A549 (cell line): ENCODE measurements at regions not wholly inside any gene's neighbourhood (a gene's known extent, or its start where the extent isn't known, plus 50 kb on each side); places are given as distances from the start of the nearest gene placed in this dataset.

ENCODE experiments used
- ATAC-seq, 2 experiments: fragments of 200-7000 bp in 1 of 2; fragments of >200 bp in 1 of 2; cut with Nextera tagmentation in 1 of 2; cut with Tn5 transposase in 1 of 2; 3 replicates each; pipeline versions ENCODE4 v1.8.0 to v1.9.1; 2018 to 2020; ENCODE audit warnings: mild to moderate bottlenecking in 1 of 2, moderate library complexity in 1 of 2
- CTCF ChIA-PET: fragments of 300-600 bp; sonication (Branson Sonifier 250); formaldehyde crosslinking; extraction: SDS; loops from one replicate; lab custom pipeline; 2021; ENCODE audit warnings: antibody characterized with exemption, inconsistent platforms; lab: Yijun Ruan, JAX
- POLR2A ChIA-PET: fragments of 350-600 bp; formaldehyde crosslinking; extraction: SDS; loops from one replicate; lab custom pipeline; 2021; ENCODE audit warnings: antibody characterized with exemption, inconsistent platforms; lab: Yijun Ruan, JAX
- DNase-seq, 2 experiments: peaks; one replicate each; pipeline versions ENCODE4 v3.0.0 to v3.0.0-alpha.2; 2011 to 2016; ENCODE audit warnings: low read depth in 1 of 2, low spot score in 1 of 2
- FAIRE-seq: peaks from 2 replicates; lab custom pipeline; 2011; peaks lifted over from hg19 to GRCh38; lab: Jason Lieb, UNC
- H3K27ac ChIP-seq, 2 experiments: fragments of >200 bp; sonication (Bioruptor Twin); formaldehyde crosslinking; 3 replicates each; pipeline ENCODE4 v1.5.1; 2016 to 2017
- H3K4me1 ChIP-seq: fragments of >200 bp; sonication (Bioruptor Twin); formaldehyde crosslinking; 3 replicates; pipeline ENCODE4 v1.6.1; 2016
- H3K4me2 ChIP-seq: fragments of >200 bp; sonication (Bioruptor Twin); formaldehyde crosslinking; 3 replicates; pipeline ENCODE4 v1.6.1; 2016
- H3K4me3 ChIP-seq: fragments of >200 bp; sonication (Bioruptor Twin); formaldehyde crosslinking; 3 replicates; pipeline ENCODE4 v1.5.1; 2016
- H3K9me3 ChIP-seq: fragments of >200 bp; sonication (Bioruptor Twin); formaldehyde crosslinking; 3 replicates; pipeline ENCODE4 v1.6.1; 2016
- BHLHE40 ChIP-seq: IDR thresholded peaks from 2 replicates; pipeline ENCODE4 v1.6.1; 2012; ENCODE audit warnings: low read depth, low read length, inconsistent platforms
- CBX2 ChIP-seq: fragments of 200-600 bp; sonication (generic); IDR thresholded peaks from 2 replicates; pipeline ENCODE4 v1.6.1; 2016; ENCODE audit warnings: low read depth, mild to moderate bottlenecking, borderline replicate concordance
- CHD2 ChIP-seq: fragments of 150-350 bp; IDR thresholded peaks from 2 replicates; pipeline ENCODE4 v1.6.1; 2014; ENCODE audit warnings: low read length; ENCODE audit not compliant: partially characterized antibody
- CHD4 ChIP-seq: fragments of 200-600 bp; sonication (generic); IDR thresholded peaks from 2 replicates; pipeline ENCODE4 v1.6.1; 2016; ENCODE audit warnings: antibody characterized with exemption, mild to moderate bottlenecking, borderline replicate concordance
- EHF ChIP-seq: fragments of 250-450 bp; sonication (Bioruptor Pico); IDR thresholded peaks from 2 replicates; pipeline ENCODE4 v1.5.0; 2020; ENCODE audit warnings: mild to moderate bottlenecking
- FOSB ChIP-seq: fragments of 250-450 bp; sonication (Bioruptor Pico); IDR thresholded peaks from 2 replicates; pipeline ENCODE4 v1.5.0; 2020; ENCODE audit warnings: mild to moderate bottlenecking, moderate library complexity
- FOSL2 ChIP-seq, 2 experiments: fragments of 450-650 bp in 1 of 2; fragments of >200 bp in 1 of 2; sonication (Bioruptor Twin) in 1 of 2; formaldehyde crosslinking; IDR thresholded peaks; 2 replicates each; pipeline versions ENCODE4 v1.5.0 to v1.6.1; 2016 to 2020; ENCODE audit warnings: mild to moderate bottlenecking in 1 of 2, moderate library complexity in 1 of 2
- HDAC2 ChIP-seq: fragments of 200-600 bp; sonication (generic); IDR thresholded peaks from 2 replicates; pipeline ENCODE4 v1.6.1; 2016
- HOXA7 ChIP-seq: fragments of 250-450 bp; sonication (Bioruptor Pico); IDR thresholded peaks from 2 replicates; pipeline ENCODE4 v1.5.0; 2020; ENCODE audit warnings: mild to moderate bottlenecking, moderate library complexity
- JUNB ChIP-seq: fragments of >200 bp; sonication (Bioruptor Twin); formaldehyde crosslinking; IDR thresholded peaks from 2 replicates; pipeline ENCODE4 v1.6.1; 2016
- KDM5A ChIP-seq: fragments of 200-600 bp; sonication (generic); IDR thresholded peaks from 2 replicates; pipeline ENCODE4 v1.6.1; 2016; ENCODE audit warnings: antibody characterized with exemption, mild to moderate bottlenecking
- MYC ChIP-seq: IDR thresholded peaks from 2 replicates; pipeline ENCODE4 v1.6.1; 2012; ENCODE audit warnings: mild to moderate bottlenecking, inconsistent platforms, low read length, improper control_type of control experiment, borderline replicate concordance
- NPAS2 ChIP-seq: fragments of 250-450 bp; sonication (Bioruptor Pico); IDR thresholded peaks from 2 replicates; pipeline ENCODE4 v1.8.0; 2022; ENCODE audit warnings: mild to moderate bottlenecking, moderate library complexity, borderline replicate concordance
- NR3C1 ChIP-seq: fragments of >200 bp; sonication (Bioruptor Twin); formaldehyde crosslinking; IDR thresholded peaks from 3 replicates; pipeline ENCODE4 v1.6.1; 2017
- POLR2A ChIP-seq: IDR thresholded peaks from 2 replicates; pipeline ENCODE4 v1.6.1; 2012; ENCODE audit warnings: mild to moderate bottlenecking, low read length
- POLR2AphosphoS2 ChIP-seq: conservative IDR thresholded peaks from 2 replicates; pipeline ENCODE4 v1.6.1; 2012; ENCODE audit warnings: low read length, improper control_type of control experiment, inconsistent platforms
- RARB ChIP-seq: fragments of 250-450 bp; sonication (Bioruptor Pico); IDR thresholded peaks from 2 replicates; pipeline ENCODE4 v1.8.0; 2021; ENCODE audit warnings: mild to moderate bottlenecking, moderate library complexity
- ZNF302 ChIP-seq: fragments of 250-450 bp; sonication (Bioruptor Pico); IDR thresholded peaks from 2 replicates; pipeline ENCODE4 v1.9.0; 2021; ENCODE audit warnings: inconsistent platforms, mild to moderate bottlenecking, moderate library complexity
- WGBS: methylation state at CpG from one replicate; pipeline ENCODE4 v1.1.6; 2017; ENCODE audit errors: missing lambda C conversion rate; 5-methylcytosine and 5-hydroxymethylcytosine counted together
- TF ChIP-seq, protein P1 (sequence below): fragments of >200 bp; sonication (Bioruptor Twin); formaldehyde crosslinking; IDR thresholded peaks from 3 replicates; pipeline ENCODE4 v1.6.1; 2016
- TF ChIP-seq, protein P2 (sequence below): IDR thresholded peaks from 2 replicates; pipeline ENCODE4 v1.6.1; 2012
- TF ChIP-seq, protein P3 (sequence below): fragments of 200-600 bp; sonication (generic); IDR thresholded peaks from 2 replicates; pipeline ENCODE4 v1.6.1; 2016; ENCODE audit warnings: antibody characterized with exemption, mild to moderate bottlenecking, moderate library complexity
- TF ChIP-seq, protein P4 (sequence below): fragments of 250-450 bp; sonication (Bioruptor Pico); IDR thresholded peaks from 2 replicates; pipeline ENCODE4 v1.5.0; 2020; ENCODE audit warnings: low read depth, mild to moderate bottlenecking, moderate library complexity
- TF ChIP-seq, protein P5 (sequence below): fragments of >200 bp; sonication (Bioruptor Twin); formaldehyde crosslinking; IDR thresholded peaks from 2 replicates; pipeline ENCODE4 v1.6.1; 2016
- TF ChIP-seq, protein P6 (sequence below): fragments of >200 bp; sonication (Bioruptor Twin); formaldehyde crosslinking; IDR thresholded peaks from 3 replicates; pipeline ENCODE4 v1.5.1; 2016

DNA sequence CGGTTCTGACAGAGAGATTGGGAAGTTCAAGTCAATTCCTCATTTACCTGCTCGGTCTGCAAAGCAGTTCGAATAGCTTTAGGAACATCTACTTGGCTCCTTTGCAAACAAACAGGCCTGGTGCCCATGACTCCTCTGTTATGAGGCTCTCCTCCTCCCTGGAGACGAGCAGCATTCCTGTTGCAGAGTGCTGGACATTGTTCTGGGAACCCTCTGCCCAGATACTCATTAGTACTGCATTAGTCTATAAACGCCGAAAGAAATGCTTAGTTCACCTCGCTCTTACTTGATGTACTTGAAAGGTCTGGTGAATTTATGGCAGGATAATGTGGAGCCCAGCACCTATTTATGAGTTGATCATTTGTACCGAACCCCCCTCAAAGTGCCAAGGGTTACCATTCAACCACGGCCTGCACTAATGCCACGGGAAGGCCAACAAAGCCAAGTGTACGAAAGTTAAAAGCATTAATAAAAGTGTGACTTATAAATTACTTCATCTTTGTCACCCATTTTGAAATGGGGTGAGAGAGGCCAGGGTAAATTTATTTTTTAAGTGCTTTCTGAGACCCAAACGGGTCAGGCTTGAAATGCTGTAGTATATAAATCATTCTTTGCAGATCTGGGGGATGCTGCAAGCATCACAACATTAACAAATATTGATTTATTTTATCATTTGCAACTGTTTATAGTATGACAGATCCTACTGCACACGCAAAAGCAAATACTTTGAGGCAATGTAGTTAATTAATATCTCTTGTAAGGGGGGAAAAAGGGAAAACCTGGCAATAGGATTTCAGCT, 478.9 kb upstream of the PSMD7 start:
- DNase-seq (no peak), ATAC-seq (no peak), FAIRE-seq (no peak)
- ChIA-PET POLR2A (no interaction called here), CTCF (interaction anchor here (0.6 kb wide), 1 partner anchor 80 kb away, joined by 5 read pairs; no protein-coding TSS in a partner anchor)
- Histone ChIP-seq H3K4me3 (no peak overlapping the region), H3K9me3 (no peaks in the 10 kb centered on the region), H3K27ac (no peak overlapping the region), H3K4me1 (no peaks in the 10 kb centered on the region), H3K4me2 (no peak overlapping the region)
- 8% methylated on average over 13 of the region's 13 CpGs for WGBS
- TF ChIP-seq NPAS2 (CRISPR knock-in tag), result no peak
- no peak for TF ChIP-seq NR3C1

DNA sequence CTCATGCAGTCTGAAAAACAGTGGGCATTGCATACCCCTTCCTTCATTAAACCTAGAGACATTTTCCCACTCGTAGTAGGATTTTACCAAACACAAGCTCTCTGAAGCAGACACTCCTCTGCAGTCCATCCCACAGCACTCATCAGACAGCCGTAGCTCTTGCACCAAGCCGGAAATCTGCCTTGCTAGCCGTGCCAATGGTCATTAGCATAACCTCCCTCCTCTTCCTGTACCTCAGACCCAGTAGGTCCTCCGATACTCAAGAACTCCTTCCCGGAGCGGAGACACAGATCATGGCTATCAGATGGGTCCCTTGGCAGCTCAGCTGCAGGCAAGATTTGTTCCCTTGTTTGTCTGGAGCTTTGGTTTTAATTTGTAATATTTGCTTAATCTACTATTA, 483.1 kb upstream of the PSMD7 start:
- DNase-seq, result no peak
- ChIA-PET POLR2A (no interaction called here), CTCF (no interaction called here)
- ATAC-seq, result no peak
- TF ChIP-seq RARB (CRISPR knock-in tag) (no peak), ZNF302 (no peak), EHF (CRISPR knock-in tag) (no peak), JUNB (no peak), KDM5A (no peak), POLR2AphosphoS2 (no peak), BHLHE40 (no peak)
- TF ChIP-seq, protein P1, sequence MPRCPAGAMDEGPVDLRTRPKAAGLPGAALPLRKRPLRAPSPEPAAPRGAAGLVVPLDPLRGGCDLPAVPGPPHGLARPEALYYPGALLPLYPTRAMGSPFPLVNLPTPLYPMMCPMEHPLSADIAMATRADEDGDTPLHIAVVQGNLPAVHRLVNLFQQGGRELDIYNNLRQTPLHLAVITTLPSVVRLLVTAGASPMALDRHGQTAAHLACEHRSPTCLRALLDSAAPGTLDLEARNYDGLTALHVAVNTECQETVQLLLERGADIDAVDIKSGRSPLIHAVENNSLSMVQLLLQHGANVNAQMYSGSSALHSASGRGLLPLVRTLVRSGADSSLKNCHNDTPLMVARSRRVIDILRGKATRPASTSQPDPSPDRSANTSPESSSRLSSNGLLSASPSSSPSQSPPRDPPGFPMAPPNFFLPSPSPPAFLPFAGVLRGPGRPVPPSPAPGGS, result no peak
- TF ChIP-seq, all 56 proteins: peak for 0
- no peak overlapping the region for H3K27ac ChIP-seq
- WGBS, result 3% methylated on average over 7 of the region's 7 CpGs
- H3K4me2 ChIP-seq, result no peak overlapping the region
- no peak for FAIRE-seq
- H3K4me3 ChIP-seq, result no peak overlapping the region
- H3K4me1 ChIP-seq, result no peaks in the 10 kb centered on the region
- H3K9me3 ChIP-seq, result no peaks in the 10 kb centered on the region

DNA sequence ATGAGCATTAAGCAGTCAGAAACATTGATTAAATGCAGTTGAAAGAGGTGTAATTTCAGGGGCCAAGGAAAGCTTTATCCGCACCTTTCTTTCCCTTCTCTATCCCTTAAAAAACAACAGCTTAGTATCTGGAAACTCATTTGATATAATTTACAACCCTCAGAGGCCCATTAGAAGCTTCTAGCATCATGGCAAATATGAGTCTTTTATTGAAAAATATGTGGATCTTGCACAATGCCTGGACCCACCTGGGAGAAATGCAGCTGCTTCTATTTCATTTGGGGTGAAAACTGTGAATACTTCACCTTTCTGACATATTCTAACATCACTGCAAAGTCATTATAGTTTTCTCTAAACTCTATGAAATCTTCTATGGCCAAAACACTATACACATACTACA, 492.2 kb upstream of the PSMD7 start:
- CTCF ChIA-PET, result interaction anchor here (0.6 kb wide), 1 partner anchor 50 kb away, joined by 3 read pairs; no protein-coding TSS in a partner anchor
- Histone ChIP-seq H3K4me1 (no peaks in the 10 kb centered on the region), H3K27ac (no peak overlapping the region), H3K4me3 (no peak overlapping the region)
- TF ChIP-seq HOXA7 (CRISPR knock-in tag) (no peak), POLR2AphosphoS2 (no peak), CHD2 (no peak), KDM5A (no peak), POLR2A (no peak), HDAC2 (no peak), FOSB (CRISPR knock-in tag) (no peak), MYC (no peak), CHD4 (no peak), FOSL2 (IDR thresholded peaks at IDR 0.05) (no peak), FOSL2 (CRISPR knock-in tag; IDR thresholded peaks at IDR 0.05) (no peak), BHLHE40 (no peak), CBX2 (no peak)
- TF ChIP-seq, protein P2, sequence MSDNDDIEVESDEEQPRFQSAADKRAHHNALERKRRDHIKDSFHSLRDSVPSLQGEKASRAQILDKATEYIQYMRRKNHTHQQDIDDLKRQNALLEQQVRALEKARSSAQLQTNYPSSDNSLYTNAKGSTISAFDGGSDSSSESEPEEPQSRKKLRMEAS, result no peak
- TF ChIP-seq, protein P3, sequence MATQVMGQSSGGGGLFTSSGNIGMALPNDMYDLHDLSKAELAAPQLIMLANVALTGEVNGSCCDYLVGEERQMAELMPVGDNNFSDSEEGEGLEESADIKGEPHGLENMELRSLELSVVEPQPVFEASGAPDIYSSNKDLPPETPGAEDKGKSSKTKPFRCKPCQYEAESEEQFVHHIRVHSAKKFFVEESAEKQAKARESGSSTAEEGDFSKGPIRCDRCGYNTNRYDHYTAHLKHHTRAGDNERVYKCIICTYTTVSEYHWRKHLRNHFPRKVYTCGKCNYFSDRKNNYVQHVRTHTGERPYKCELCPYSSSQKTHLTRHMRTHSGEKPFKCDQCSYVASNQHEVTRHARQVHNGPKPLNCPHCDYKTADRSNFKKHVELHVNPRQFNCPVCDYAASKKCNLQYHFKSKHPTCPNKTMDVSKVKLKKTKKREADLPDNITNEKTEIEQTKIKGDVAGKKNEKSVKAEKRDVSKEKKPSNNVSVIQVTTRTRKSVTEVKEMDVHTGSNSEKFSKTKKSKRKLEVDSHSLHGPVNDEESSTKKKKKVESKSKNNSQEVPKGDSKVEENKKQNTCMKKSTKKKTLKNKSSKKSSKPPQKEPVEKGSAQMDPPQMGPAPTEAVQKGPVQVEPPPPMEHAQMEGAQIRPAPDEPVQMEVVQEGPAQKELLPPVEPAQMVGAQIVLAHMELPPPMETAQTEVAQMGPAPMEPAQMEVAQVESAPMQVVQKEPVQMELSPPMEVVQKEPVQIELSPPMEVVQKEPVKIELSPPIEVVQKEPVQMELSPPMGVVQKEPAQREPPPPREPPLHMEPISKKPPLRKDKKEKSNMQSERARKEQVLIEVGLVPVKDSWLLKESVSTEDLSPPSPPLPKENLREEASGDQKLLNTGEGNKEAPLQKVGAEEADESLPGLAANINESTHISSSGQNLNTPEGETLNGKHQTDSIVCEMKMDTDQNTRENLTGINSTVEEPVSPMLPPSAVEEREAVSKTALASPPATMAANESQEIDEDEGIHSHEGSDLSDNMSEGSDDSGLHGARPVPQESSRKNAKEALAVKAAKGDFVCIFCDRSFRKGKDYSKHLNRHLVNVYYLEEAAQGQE, result no peak
- TF ChIP-seq, protein P4, sequence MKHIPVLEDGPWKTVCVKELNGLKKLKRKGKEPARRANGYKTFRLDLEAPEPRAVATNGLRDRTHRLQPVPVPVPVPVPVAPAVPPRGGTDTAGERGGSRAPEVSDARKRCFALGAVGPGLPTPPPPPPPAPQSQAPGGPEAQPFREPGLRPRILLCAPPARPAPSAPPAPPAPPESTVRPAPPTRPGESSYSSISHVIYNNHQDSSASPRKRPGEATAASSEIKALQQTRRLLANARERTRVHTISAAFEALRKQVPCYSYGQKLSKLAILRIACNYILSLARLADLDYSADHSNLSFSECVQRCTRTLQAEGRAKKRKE (CRISPR knock-in tag), result no peak
- TF ChIP-seq, protein P5, sequence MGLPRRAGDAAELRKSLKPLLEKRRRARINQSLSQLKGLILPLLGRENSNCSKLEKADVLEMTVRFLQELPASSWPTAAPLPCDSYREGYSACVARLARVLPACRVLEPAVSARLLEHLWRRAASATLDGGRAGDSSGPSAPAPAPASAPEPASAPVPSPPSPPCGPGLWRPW, result no peak
- TF ChIP-seq, protein P6, sequence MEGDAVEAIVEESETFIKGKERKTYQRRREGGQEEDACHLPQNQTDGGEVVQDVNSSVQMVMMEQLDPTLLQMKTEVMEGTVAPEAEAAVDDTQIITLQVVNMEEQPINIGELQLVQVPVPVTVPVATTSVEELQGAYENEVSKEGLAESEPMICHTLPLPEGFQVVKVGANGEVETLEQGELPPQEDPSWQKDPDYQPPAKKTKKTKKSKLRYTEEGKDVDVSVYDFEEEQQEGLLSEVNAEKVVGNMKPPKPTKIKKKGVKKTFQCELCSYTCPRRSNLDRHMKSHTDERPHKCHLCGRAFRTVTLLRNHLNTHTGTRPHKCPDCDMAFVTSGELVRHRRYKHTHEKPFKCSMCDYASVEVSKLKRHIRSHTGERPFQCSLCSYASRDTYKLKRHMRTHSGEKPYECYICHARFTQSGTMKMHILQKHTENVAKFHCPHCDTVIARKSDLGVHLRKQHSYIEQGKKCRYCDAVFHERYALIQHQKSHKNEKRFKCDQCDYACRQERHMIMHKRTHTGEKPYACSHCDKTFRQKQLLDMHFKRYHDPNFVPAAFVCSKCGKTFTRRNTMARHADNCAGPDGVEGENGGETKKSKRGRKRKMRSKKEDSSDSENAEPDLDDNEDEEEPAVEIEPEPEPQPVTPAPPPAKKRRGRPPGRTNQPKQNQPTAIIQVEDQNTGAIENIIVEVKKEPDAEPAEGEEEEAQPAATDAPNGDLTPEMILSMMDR, result no peak
- TF ChIP-seq, all 56 proteins: peak for 0
- no peak for ATAC-seq
- Histone ChIP-seq H3K4me2 (no peak overlapping the region), H3K9me3 (no peaks in the 10 kb centered on the region)
- FAIRE-seq, result no peak
- DNase-seq, result no peak
- WGBS, result 0% methylated on average over 1 of the region's 1 CpG
- POLR2A ChIA-PET, result no interaction called here
